Osteoblast (primary cell): ENCODE measurements at regions not wholly inside any gene's neighbourhood (a gene's known extent, or its start where the extent isn't known, plus 50 kb on each side); places are given as distances from the start of the nearest gene placed in this dataset.

ENCODE experiments used
- DNase-seq: peaks from one replicate; pipeline ENCODE4 v3.0.0; 2011; ENCODE audit warnings: low spot score, mixed read lengths; ENCODE audit not compliant: insufficient read length; ENCODE audit errors: missing footprints
- H2AFZ ChIP-seq: 2 replicates; pipeline ENCODE4 v1.6.0; 2011; ENCODE audit warnings: mild to moderate bottlenecking, low read length
- H3K27ac ChIP-seq: 2 replicates; pipeline ENCODE4 v1.5.1; 2011; ENCODE audit warnings: mild to moderate bottlenecking, low read depth, low read length, moderate library complexity
- H3K27me3 ChIP-seq: 2 replicates; pipeline ENCODE4 v1.6.0; 2012; ENCODE audit warnings: mild to moderate bottlenecking, control low read depth, inconsistent platforms, low read length, moderate library complexity; ENCODE audit not compliant: insufficient read depth
- H3K36me3 ChIP-seq: 2 replicates; pipeline ENCODE4 v1.5.1; 2011; ENCODE audit warnings: mild to moderate bottlenecking, low read length, control low read depth, moderate library complexity; ENCODE audit not compliant: insufficient read depth
- H3K4me1 ChIP-seq: 2 replicates; pipeline ENCODE4 v1.5.1; 2011; ENCODE audit warnings: mild to moderate bottlenecking, low read length, control low read depth, moderate library complexity; ENCODE audit not compliant: insufficient read depth
- H3K4me2 ChIP-seq: 2 replicates; pipeline ENCODE4 v1.6.0; 2011; ENCODE audit warnings: mild to moderate bottlenecking, low read length; ENCODE audit not compliant: insufficient read depth
- H3K4me3 ChIP-seq: fragments of 200-600 bp; sonication (generic); 3 replicates; pipeline ENCODE4 v1.5.1; 2012; ENCODE audit warnings: mild to moderate bottlenecking, low read length, inconsistent platforms; ENCODE audit not compliant: insufficient read depth
- H3K79me2 ChIP-seq: 2 replicates; pipeline ENCODE4 v1.6.0; 2012; ENCODE audit warnings: mild to moderate bottlenecking, low read length, control low read depth, inconsistent platforms; ENCODE audit not compliant: insufficient read depth
- H3K9me3 ChIP-seq: 2 replicates; pipeline ENCODE4 v1.5.1; 2011; ENCODE audit warnings: low read depth, low read length, control low read depth
- H4K20me1 ChIP-seq: 2 replicates; pipeline ENCODE4 v1.6.0; 2012; ENCODE audit warnings: mild to moderate bottlenecking, low read length, control low read depth; ENCODE audit not compliant: insufficient read depth
- CTCF ChIP-seq: IDR thresholded peaks from 2 replicates; pipeline ENCODE4 v1.5.1; 2011; ENCODE audit warnings: mild to moderate bottlenecking, low read depth, low read length, moderate library complexity; ENCODE audit errors: extremely low read depth

- Histone ChIP-seq H3K79me2 (no peaks in the 10 kb centered on the region), H3K27me3 (no peaks in the 10 kb centered on the region), H3K4me1 (peaks cover 10% of the 10 kb centered on the region), H3K4me2 (no peak overlapping the region), H4K20me1 (no peaks in the 10 kb centered on the region), H3K36me3 (no peaks in the 10 kb centered on the region), H3K4me3 (no peak overlapping the region), H2AFZ (no peak overlapping the region), H3K27ac (no peak overlapping the region), H3K9me3 (no peaks in the 10 kb centered on the region)
- no peak for TF ChIP-seq CTCF
- DNase-seq = no peak
Measured at GRCh38 chr20:52008874-52009273, 182.7 kb downstream of the ZFP64 start.

- peaks cover 10% of the 10 kb centered on the region for H3K4me1 ChIP-seq
- DNase-seq = no peak
- peak overlapping the region; percentile 45 for H3K4me3 ChIP-seq
- no peaks in the 10 kb centered on the region for H3K79me2 ChIP-seq
- H3K27ac ChIP-seq = peak overlapping the region; percentile 49
- no peaks in the 10 kb centered on the region for H4K20me1 ChIP-seq
- H3K9me3 ChIP-seq = no peaks in the 10 kb centered on the region
- peak overlapping the region; percentile 47 for H2AFZ ChIP-seq
- no peak for TF ChIP-seq CTCF
- H3K4me2 ChIP-seq = peak overlapping the region; percentile 66
- no peaks in the 10 kb centered on the region for H3K27me3 ChIP-seq
- no peaks in the 10 kb centered on the region for H3K36me3 ChIP-seq
Measured at GRCh38 chr20:52004715-52005114, 186.9 kb downstream of the ZFP64 start.

GRCh38 chr20:52004018-52004417, 187.6 kb downstream of the ZFP64 start:
- no peak for DNase-seq
- Histone ChIP-seq H3K79me2 (no peaks in the 10 kb centered on the region), H4K20me1 (no peaks in the 10 kb centered on the region), H3K9me3 (no peaks in the 10 kb centered on the region), H3K27me3 (no peaks in the 10 kb centered on the region), H3K4me2 (no peak overlapping the region), H3K27ac (no peak overlapping the region), H3K36me3 (no peaks in the 10 kb centered on the region), H2AFZ (no peak overlapping the region), H3K4me1 (peaks cover 10% of the 10 kb centered on the region), H3K4me3 (no peak overlapping the region)
- no peak for TF ChIP-seq CTCF

GRCh38 chr20:52003415-52003814, 188.2 kb downstream of the ZFP64 start:
- H2AFZ ChIP-seq = no peak overlapping the region
- H3K9me3 ChIP-seq = no peaks in the 10 kb centered on the region
- peaks cover 10% of the 10 kb centered on the region for H3K4me1 ChIP-seq
- H4K20me1 ChIP-seq = no peaks in the 10 kb centered on the region
- no peak overlapping the region for H3K4me2 ChIP-seq
- DNase-seq = no peak
- H3K27me3 ChIP-seq = no peaks in the 10 kb centered on the region
- TF ChIP-seq CTCF = no peak
- H3K36me3 ChIP-seq = no peaks in the 10 kb centered on the region
- H3K4me3 ChIP-seq = no peak overlapping the region
- no peaks in the 10 kb centered on the region for H3K79me2 ChIP-seq
- H3K27ac ChIP-seq = no peak overlapping the region
